WTC11 (cell line): ENCODE measurements at regions not wholly inside any gene's neighbourhood (a gene's known extent, or its start where the extent isn't known, plus 50 kb on each side); places are given as distances from the start of the nearest gene placed in this dataset.

Source experiments
- ATAC-seq: fragments of 200-7000 bp; cut with Tn5 transposase; 2 replicates; pipeline ENCODE4 v1.10.0; 2021; ENCODE audit warnings: mild to moderate bottlenecking, moderate library complexity
- CTCF ChIA-PET: fragments of 300-600 bp; sonication (Branson Sonifier 250); formaldehyde crosslinking; loops from one replicate; lab custom pipeline; 2021; ENCODE audit warnings: antibody characterized with exemption; lab: Charles Lee
- POLR2A ChIA-PET: fragments of 350-600 bp; sonication (Branson Sonifier 250); formaldehyde crosslinking; loops from one replicate; lab custom pipeline; 2021; ENCODE audit warnings: antibody characterized with exemption; lab: Charles Lee
- DNase-seq: peaks from one replicate; pipeline ENCODE4 v3.0.0; 2021; ENCODE audit warnings: low spot score
- H3K27ac Mint-ChIP-seq: 2 replicates; pipeline ENCODE4 v1.8.0; 2021; ENCODE audit warnings: mixed read lengths
- H3K27me3 Mint-ChIP-seq: 2 replicates; pipeline ENCODE4 v1.8.0; 2021; ENCODE audit warnings: low read depth, mild to moderate bottlenecking, moderate library complexity, mixed read lengths
- H3K36me3 Mint-ChIP-seq: 2 replicates; pipeline ENCODE4 v1.8.0; 2021; ENCODE audit warnings: mixed read lengths
- H3K4me1 Mint-ChIP-seq: 2 replicates; pipeline ENCODE4 v1.8.0; 2022; ENCODE audit warnings: mixed read lengths
- H3K4me3 Mint-ChIP-seq: 2 replicates; pipeline ENCODE4 v1.8.0; 2021; ENCODE audit warnings: mild to moderate bottlenecking, moderate library complexity, mixed read lengths
- H3K9me3 Mint-ChIP-seq: 2 replicates; pipeline ENCODE4 v1.8.0; 2021; ENCODE audit warnings: mixed read lengths
- ATF6 ChIP-seq: sonication (generic); formaldehyde crosslinking; IDR thresholded peaks from 2 replicates; pipeline ENCODE4 v1.8.1; 2023; ENCODE audit warnings: mild to moderate bottlenecking, missing genetic modification reagents
- CREB1 ChIP-seq: sonication (generic); formaldehyde crosslinking; IDR thresholded peaks from 2 replicates; pipeline ENCODE4 v1.8.0; 2023; ENCODE audit warnings: mild to moderate bottlenecking, missing genetic modification reagents
- CREM ChIP-seq: sonication (generic); formaldehyde crosslinking; IDR thresholded peaks from 2 replicates; pipeline ENCODE4 v1.8.1; 2022; ENCODE audit warnings: mild to moderate bottlenecking, missing genetic modification reagents, moderate library complexity
- FOXJ3 ChIP-seq: sonication (generic); formaldehyde crosslinking; IDR thresholded peaks from 2 replicates; pipeline ENCODE4 v1.9.0; 2021; ENCODE audit warnings: missing genetic modification reagents, mild to moderate bottlenecking, borderline replicate concordance
- FOXP4 ChIP-seq: sonication (generic); formaldehyde crosslinking; IDR thresholded peaks from 2 replicates; pipeline ENCODE4 v1.8.0; 2022; ENCODE audit warnings: mild to moderate bottlenecking, missing genetic modification reagents
- GABPB1 ChIP-seq: sonication (generic); formaldehyde crosslinking; IDR thresholded peaks from 2 replicates; pipeline ENCODE4 v1.8.1; 2023; ENCODE audit warnings: mild to moderate bottlenecking, missing genetic modification reagents
- HMGXB4 ChIP-seq: sonication (generic); formaldehyde crosslinking; IDR thresholded peaks from 2 replicates; pipeline ENCODE4 v1.8.1; 2023; ENCODE audit warnings: mild to moderate bottlenecking, moderate library complexity, missing genetic modification reagents
- IRF1 ChIP-seq: sonication (generic); formaldehyde crosslinking; IDR thresholded peaks from 2 replicates; pipeline ENCODE4 v1.8.0; 2023; ENCODE audit warnings: missing genetic modification reagents
- IRF2 ChIP-seq: sonication (generic); formaldehyde crosslinking; IDR thresholded peaks from 2 replicates; pipeline ENCODE4 v1.8.0; 2022; ENCODE audit warnings: low read depth, missing genetic modification reagents, borderline replicate concordance
- JAZF1 ChIP-seq: fragments of 250-450 bp; sonication (Bioruptor Pico); IDR thresholded peaks from 2 replicates; pipeline ENCODE4 v1.9.0; 2021; ENCODE audit warnings: moderate library complexity, mild to moderate bottlenecking, inconsistent platforms
- JUN ChIP-seq: sonication (generic); formaldehyde crosslinking; IDR thresholded peaks from 2 replicates; pipeline ENCODE4 v1.8.0; 2023; ENCODE audit warnings: mild to moderate bottlenecking, missing genetic modification reagents
- KAT7 ChIP-seq: sonication (generic); formaldehyde crosslinking; IDR thresholded peaks from 2 replicates; pipeline ENCODE4 v1.8.1; 2023; ENCODE audit warnings: missing genetic modification reagents, mild to moderate bottlenecking, borderline replicate concordance
- NFYB ChIP-seq: sonication (generic); formaldehyde crosslinking; conservative IDR thresholded peaks from 2 replicates; pipeline ENCODE4 v1.8.0; 2022; ENCODE audit warnings: low read depth, missing genetic modification reagents
- PREB ChIP-seq: sonication (generic); formaldehyde crosslinking; IDR thresholded peaks from 2 replicates; pipeline ENCODE4 v1.8.1; 2022; ENCODE audit warnings: mild to moderate bottlenecking, missing genetic modification reagents, moderate library complexity, borderline replicate concordance
- PRRX2 ChIP-seq: fragments of 250-450 bp; sonication (Bioruptor Pico); IDR thresholded peaks from 2 replicates; pipeline ENCODE4 v1.8.0; 2021; ENCODE audit warnings: mild to moderate bottlenecking
- RELA ChIP-seq: sonication (generic); formaldehyde crosslinking; IDR thresholded peaks from 2 replicates; pipeline ENCODE4 v1.8.1; 2022; ENCODE audit warnings: missing genetic modification reagents, mild to moderate bottlenecking, borderline replicate concordance
- USF2 ChIP-seq: sonication (generic); formaldehyde crosslinking; IDR thresholded peaks from 2 replicates; pipeline ENCODE4 v1.8.1; 2023; ENCODE audit warnings: mild to moderate bottlenecking, missing genetic modification reagents, moderate library complexity
- ZBTB21 ChIP-seq: sonication (generic); formaldehyde crosslinking; IDR thresholded peaks from 2 replicates; pipeline ENCODE4 v1.8.1; 2023; ENCODE audit warnings: mild to moderate bottlenecking, missing genetic modification reagents, borderline replicate concordance
- ZNF219 ChIP-seq: sonication (generic); formaldehyde crosslinking; IDR thresholded peaks from 2 replicates; pipeline ENCODE4 v1.8.0; 2023; ENCODE audit warnings: missing genetic modification reagents, mild to moderate bottlenecking, borderline replicate concordance
- ZNF232 ChIP-seq: sonication (generic); formaldehyde crosslinking; IDR thresholded peaks from 2 replicates; pipeline ENCODE4 v1.8.0; 2022; ENCODE audit warnings: mild to moderate bottlenecking, missing genetic modification reagents
- ZNF263 ChIP-seq: sonication (generic); formaldehyde crosslinking; IDR thresholded peaks from 2 replicates; pipeline ENCODE4 v1.8.1; 2022; ENCODE audit warnings: low read depth, mild to moderate bottlenecking, moderate library complexity, missing genetic modification reagents
- ZNF416 ChIP-seq: fragments of 250-450 bp; sonication (Bioruptor Pico); IDR thresholded peaks from 2 replicates; pipeline ENCODE4 v1.9.0; 2021; ENCODE audit warnings: mild to moderate bottlenecking, inconsistent platforms

- TF ChIP-seq HMGXB4 (CRISPR knock-in tag) (no peak), ZNF219 (no peak), GABPB1 (CRISPR knock-in tag) (no peak), CREM (CRISPR knock-in tag) (no peak), PREB (CRISPR knock-in tag) (no peak)
These were observed 163.3 kb upstream of the THRB start (continued) for GRCh38 chr3:24657870-24658510.

GRCh38 chr3:24661175-24661584 lies 166.5 kb upstream of the THRB start:
- Mint-ChIP-seq H3K27ac (no peak overlapping the region), H3K36me3 (no peaks in the 10 kb centered on the region), H3K4me1 (no peaks in the 10 kb centered on the region), H3K9me3 (no peaks in the 10 kb centered on the region), H3K4me3 (no peak overlapping the region), H3K27me3 (no peaks in the 10 kb centered on the region)
- POLR2A ChIA-PET: no interaction called here
- ATAC-seq: no peak
- no peak for TF ChIP-seq JAZF1 (CRISPR knock-in tag)
- no peak for TF ChIP-seq FOXP4 (CRISPR knock-in tag)
- TF ChIP-seq IRF2 (CRISPR knock-in tag): no peak
- no peak for TF ChIP-seq ZBTB21 (CRISPR knock-in tag)
- TF ChIP-seq KAT7 (CRISPR knock-in tag): no peak
- TF ChIP-seq ATF6 (CRISPR knock-in tag): no peak
- TF ChIP-seq FOXJ3: no peak
- TF ChIP-seq JUN (CRISPR knock-in tag): no peak
- TF ChIP-seq IRF1 (CRISPR knock-in tag): no peak
- no peak for TF ChIP-seq USF2
- no peak for TF ChIP-seq PRRX2 (CRISPR knock-in tag)
- TF ChIP-seq ZNF232 (CRISPR knock-in tag): no peak
- TF ChIP-seq ZNF416 (CRISPR knock-in tag): no peak
- no peak for TF ChIP-seq RELA
- TF ChIP-seq ZNF263 (CRISPR knock-in tag): no peak
- TF ChIP-seq CREB1 (CRISPR knock-in tag): no peak
- no peak for TF ChIP-seq NFYB (CRISPR knock-in tag)
- no peak for DNase-seq
- CTCF ChIA-PET: interaction anchor here (1.9 kb wide), 1 partner anchor 19 kb away, joined by 4 read pairs; no protein-coding TSS in a partner anchor
